CD4-positive, alpha-beta T cell (primary cell): ENCODE measurements at regions not wholly inside any gene's neighbourhood (a gene's known extent, or its start where the extent isn't known, plus 50 kb on each side); places are given as distances from the start of the nearest gene placed in this dataset.

Experiments used
- ATAC-seq: fragments of 200-7000 bp; cut with Tn5 transposase; one replicate; pipeline ENCODE4 v1.10.0; 2022; ENCODE audit warnings: mild to moderate bottlenecking; ENCODE audit not compliant: poor library complexity
- CTCF ChIA-PET: fragments of 350-600 bp; sonication (Branson Sonifier 250); formaldehyde crosslinking; loops from one replicate; lab custom pipeline; 2021; ENCODE audit warnings: antibody characterized with exemption, inconsistent platforms; lab: Charles Lee
- POLR2A ChIA-PET: fragments of 350-600 bp; sonication (Branson Sonifier 250); formaldehyde crosslinking; loops from one replicate; lab custom pipeline; 2021; ENCODE audit warnings: antibody characterized with exemption, inconsistent platforms; lab: Charles Lee
- DNase-seq, 14 experiments: peaks; one replicate each; pipeline ENCODE4 v3.0.0-alpha.2; 2013 to 2020; ENCODE audit warnings: mixed read lengths in 2 of 14
- H3K27ac ChIP-seq, 2 donors: one replicate each; pipeline versions ENCODE4 v1.5.1 to v1.7.0; 2013; ENCODE audit warnings: low read length in 2 of 2, low read depth in 1 of 2, mild to moderate bottlenecking in 1 of 2
- H3K27me3 ChIP-seq, 2 experiments: 1 replicate in 1 of 2; 2 replicates in 1 of 2; pipeline versions ENCODE4 v1.6.1 to v1.7.0; 2013; ENCODE audit warnings: low read length in 2 of 2, control low read depth in 1 of 2, mild to moderate bottlenecking in 1 of 2, moderate library complexity in 1 of 2; ENCODE audit not compliant: insufficient read depth in 2 of 2, control insufficient read depth in 1 of 2
- H3K36me3 ChIP-seq: one replicate; pipeline ENCODE4 v1.6.1; 2013; ENCODE audit warnings: low read length, control low read depth; ENCODE audit not compliant: insufficient read depth
- H3K4me1 ChIP-seq: one replicate; pipeline ENCODE4 v1.6.1; 2013; ENCODE audit warnings: low read length, control low read depth; ENCODE audit not compliant: insufficient read depth
- H3K4me3 ChIP-seq: one replicate; pipeline ENCODE4 v1.5.1; 2013; ENCODE audit warnings: mild to moderate bottlenecking, low read length, moderate library complexity
- H3K9me3 ChIP-seq, 2 experiments: 1 replicate in 1 of 2; 2 replicates in 1 of 2; pipeline versions ENCODE4 v1.6.1 to v1.7.0; 2013; ENCODE audit warnings: low read length in 2 of 2, mild to moderate bottlenecking in 2 of 2, control low read depth in 1 of 2, moderate library complexity in 1 of 2; ENCODE audit not compliant: control insufficient read depth in 1 of 2, insufficient read depth in 1 of 2
- H3K27ac Mint-ChIP-seq: one replicate; pipeline ENCODE4 v1.8.0; 2020; ENCODE audit warnings: mixed read lengths
- H3K27me3 Mint-ChIP-seq: one replicate; pipeline ENCODE4 v1.8.0; 2021; ENCODE audit warnings: mixed read lengths
- H3K36me3 Mint-ChIP-seq: one replicate; pipeline ENCODE4 v1.8.0; 2021; ENCODE audit warnings: low read depth, mixed read lengths
- H3K4me1 Mint-ChIP-seq: one replicate; pipeline ENCODE4 v1.8.0; 2021; ENCODE audit warnings: low read depth, mixed read lengths
- H3K4me3 Mint-ChIP-seq: one replicate; pipeline ENCODE4 v1.8.0; 2020; ENCODE audit warnings: mild to moderate bottlenecking, mixed read lengths
- H3K9me3 Mint-ChIP-seq: one replicate; pipeline ENCODE4 v1.8.0; 2020; ENCODE audit warnings: mixed read lengths
- intact Hi-C, 2 experiments: fragments of 100-400 bp; cut with DNase I in 1 of 2; cut with micrococcal nuclease in 1 of 2; formaldehyde crosslinking; loops; one replicate each; pipeline versions ENCODE4 v1.15.1 to v1.9.0; 2023 to 2025; cut with DNase I, micrococcal nuclease
- TF ChIP-seq, protein P1 (sequence below): fragments of 200-600 bp; IDR thresholded peaks from one replicate; pipeline ENCODE4 v1.8.0; 2022; ENCODE audit warnings: antibody characterized with exemption, mild to moderate bottlenecking

DNA sequence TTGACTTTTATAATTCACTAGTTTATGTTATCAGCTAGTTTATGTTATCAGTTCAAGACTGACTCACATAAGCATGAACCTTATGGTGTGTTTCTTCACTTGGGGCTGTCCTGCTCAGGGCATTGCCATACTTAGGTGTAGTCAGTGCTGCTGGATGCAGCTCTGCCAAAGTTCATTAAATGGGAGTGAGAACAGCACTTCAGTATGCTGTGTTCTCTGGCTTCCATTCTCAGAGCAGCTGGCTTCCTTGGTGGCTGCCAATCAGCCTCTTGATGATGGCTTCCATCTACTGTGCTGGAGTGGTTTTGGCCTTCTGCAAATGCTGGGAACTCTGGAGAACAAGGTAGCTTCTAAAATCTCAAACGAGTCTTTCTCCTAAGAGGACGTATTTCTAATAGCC lies 170.7 kb downstream of the TDRD15 start:
- H3K4me3 Mint-ChIP-seq = no peak overlapping the region
- no peaks in the 10 kb centered on the region for H3K4me1 Mint-ChIP-seq
- no peak overlapping the region for H3K4me3 ChIP-seq
- ChIA-PET CTCF (no interaction called here), POLR2A (interaction anchor here (0.7 kb wide), 1 partner anchor 42 kb away, joined by 3 read pairs; no protein-coding TSS in a partner anchor)
- no peaks in the 10 kb centered on the region for H3K36me3 ChIP-seq
- H3K9me3 Mint-ChIP-seq = peaks cover 5% of the 10 kb centered on the region
- DNase-seq (no peak), ATAC-seq (no peak)
- intact Hi-C loops = no loop called here
- H3K27ac ChIP-seq = no peak overlapping the region
- no peaks in the 10 kb centered on the region for H3K4me1 ChIP-seq
- H3K27ac Mint-ChIP-seq = no peak overlapping the region
- no peaks in the 10 kb centered on the region for H3K9me3 ChIP-seq
- TF ChIP-seq, protein P1, sequence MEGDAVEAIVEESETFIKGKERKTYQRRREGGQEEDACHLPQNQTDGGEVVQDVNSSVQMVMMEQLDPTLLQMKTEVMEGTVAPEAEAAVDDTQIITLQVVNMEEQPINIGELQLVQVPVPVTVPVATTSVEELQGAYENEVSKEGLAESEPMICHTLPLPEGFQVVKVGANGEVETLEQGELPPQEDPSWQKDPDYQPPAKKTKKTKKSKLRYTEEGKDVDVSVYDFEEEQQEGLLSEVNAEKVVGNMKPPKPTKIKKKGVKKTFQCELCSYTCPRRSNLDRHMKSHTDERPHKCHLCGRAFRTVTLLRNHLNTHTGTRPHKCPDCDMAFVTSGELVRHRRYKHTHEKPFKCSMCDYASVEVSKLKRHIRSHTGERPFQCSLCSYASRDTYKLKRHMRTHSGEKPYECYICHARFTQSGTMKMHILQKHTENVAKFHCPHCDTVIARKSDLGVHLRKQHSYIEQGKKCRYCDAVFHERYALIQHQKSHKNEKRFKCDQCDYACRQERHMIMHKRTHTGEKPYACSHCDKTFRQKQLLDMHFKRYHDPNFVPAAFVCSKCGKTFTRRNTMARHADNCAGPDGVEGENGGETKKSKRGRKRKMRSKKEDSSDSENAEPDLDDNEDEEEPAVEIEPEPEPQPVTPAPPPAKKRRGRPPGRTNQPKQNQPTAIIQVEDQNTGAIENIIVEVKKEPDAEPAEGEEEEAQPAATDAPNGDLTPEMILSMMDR = no peak
- no peaks in the 10 kb centered on the region for H3K27me3 Mint-ChIP-seq
- no peaks in the 10 kb centered on the region for H3K27me3 ChIP-seq
- no peaks in the 10 kb centered on the region for H3K36me3 Mint-ChIP-seq

DNA sequence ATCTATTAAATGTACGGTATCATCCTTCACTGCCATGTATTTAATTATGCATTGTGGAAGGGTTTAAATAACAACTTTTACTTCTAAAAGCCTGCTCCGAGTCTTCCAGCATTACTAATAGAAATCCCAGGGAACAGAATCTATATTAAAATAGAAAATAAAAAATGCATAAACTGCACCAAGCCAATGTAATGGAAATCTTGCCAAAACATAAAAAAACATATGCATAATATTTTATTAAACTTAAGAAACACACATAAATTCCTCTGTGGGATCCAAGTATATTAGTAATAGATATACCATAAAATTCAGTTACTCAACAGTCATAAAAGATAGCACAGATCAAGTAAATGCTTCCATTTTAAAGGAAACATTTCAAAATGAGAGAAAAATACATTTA lies 175.6 kb downstream of the TDRD15 start:
- no peaks in the 10 kb centered on the region for H3K27me3 ChIP-seq
- Mint-ChIP-seq H3K27me3 (no peaks in the 10 kb centered on the region), H3K4me3 (no peak overlapping the region), H3K4me1 (no peaks in the 10 kb centered on the region), H3K27ac (no peak overlapping the region), H3K36me3 (no peaks in the 10 kb centered on the region), H3K9me3 (peaks cover 5% of the 10 kb centered on the region)
- DNase-seq = no peak
- no peak overlapping the region for H3K27ac ChIP-seq
- H3K4me3 ChIP-seq = no peak overlapping the region
- H3K9me3 ChIP-seq = no peaks in the 10 kb centered on the region
- CTCF ChIA-PET = no interaction called here
- no peak for ATAC-seq
- H3K4me1 ChIP-seq = no peaks in the 10 kb centered on the region
- H3K36me3 ChIP-seq = no peaks in the 10 kb centered on the region
- POLR2A ChIA-PET = no interaction called here
- intact Hi-C loops = no loop called here
- TF ChIP-seq, protein P1 = no peak

DNA sequence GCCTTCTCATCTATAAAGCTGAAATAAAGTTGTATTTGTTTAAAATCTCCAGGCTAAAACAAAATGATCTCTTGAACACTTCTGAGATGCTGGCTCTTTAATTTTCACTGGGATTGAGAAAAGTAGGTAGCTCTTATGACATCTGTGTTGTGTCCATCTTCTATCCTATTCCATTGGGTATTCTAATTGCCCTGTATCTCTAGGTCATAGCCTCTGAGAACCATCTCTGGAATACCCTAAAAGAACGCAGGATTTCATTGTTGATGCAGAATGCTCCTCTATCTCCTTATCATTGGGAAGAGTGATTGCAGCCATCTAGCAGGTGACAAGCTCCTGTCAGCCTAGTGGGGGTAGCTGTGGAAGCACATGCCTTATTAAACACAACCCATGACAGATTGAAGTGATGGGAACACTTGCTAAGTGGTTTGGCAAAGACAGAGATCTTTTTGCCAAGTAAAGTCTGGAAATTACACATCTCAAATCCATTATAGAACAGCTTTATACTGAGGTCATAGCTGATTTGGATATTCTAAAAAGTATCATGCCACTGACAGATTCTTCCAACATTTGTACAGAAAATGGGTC lies 178.2 kb downstream of the TDRD15 start:
- H3K4me3 Mint-ChIP-seq = no peak overlapping the region
- H3K36me3 Mint-ChIP-seq = no peaks in the 10 kb centered on the region
- H3K4me1 ChIP-seq = no peaks in the 10 kb centered on the region
- no peaks in the 10 kb centered on the region for H3K27me3 ChIP-seq
- no peaks in the 10 kb centered on the region for H3K36me3 ChIP-seq
- ATAC-seq = no peak
- ChIA-PET POLR2A (no interaction called here), CTCF (interaction anchor here (1.2 kb wide), 1 partner anchor 13 kb away, joined by 3 read pairs; no protein-coding TSS in a partner anchor)
- H3K27ac Mint-ChIP-seq = no peak overlapping the region
- H3K27me3 Mint-ChIP-seq = no peaks in the 10 kb centered on the region
- TF ChIP-seq, protein P1 = no peak
- intact Hi-C loops = no loop called here
- H3K27ac ChIP-seq = no peak overlapping the region
- no peaks in the 10 kb centered on the region for H3K4me1 Mint-ChIP-seq
- no peaks in the 10 kb centered on the region for H3K9me3 ChIP-seq
- no peak for DNase-seq
- H3K9me3 Mint-ChIP-seq = no peaks in the 10 kb centered on the region
- H3K4me3 ChIP-seq = no peak overlapping the region
